Activated gamma-delta T cell (primary cell): ENCODE measurements at regions not wholly inside any gene's neighbourhood (a gene's known extent, or its start where the extent isn't known, plus 50 kb on each side); places are given as distances from the start of the nearest gene placed in this dataset.
"Not testable (repeated sequence)": the region's sequence is repeated elsewhere in the genome, so short reads cannot be mapped to it uniquely, and the experiment has no call there.

Experiments used
- DNase-seq: peaks from one replicate; lab custom pipeline; 2025; lab: John Stamatoyannopoulos, UW

- not testable (repeated sequence) for DNase-seq
Measured at GRCh38 chr9:39566782-39567181, 211.3 kb downstream of the SPATA31A1 start.

- not testable (repeated sequence) for DNase-seq
Measured at GRCh38 chr9:39567396-39567795, 211.9 kb downstream of the SPATA31A1 start.

- not testable (repeated sequence) for DNase-seq
Measured at GRCh38 chr9:39568900-39569299, 213.4 kb downstream of the SPATA31A1 start.

GRCh38 chr9:39573024-39574022, 217.9 kb downstream of the SPATA31A1 start:
- not testable (repeated sequence) for DNase-seq

GRCh38 chr9:39579000-39579399, 223.5 kb downstream of the SPATA31A1 start:
- DNase-seq, result not testable (repeated sequence)

GRCh38 chr9:39581296-39581695, 225.8 kb downstream of the SPATA31A1 start:
- DNase-seq, result not testable (repeated sequence)

GRCh38 chr9:39582677-39583412, 227.4 kb downstream of the SPATA31A1 start:
- DNase-seq, result not testable (repeated sequence)

- DNase-seq, result not testable (repeated sequence)
Measured at GRCh38 chr9:39583413-39583747, 227.9 kb downstream of the SPATA31A1 start.

GRCh38 chr9:39585233-39585632, 229.8 kb downstream of the SPATA31A1 start:
- not testable (repeated sequence) for DNase-seq

GRCh38 chr9:39587844-39588499, 232.5 kb downstream of the SPATA31A1 start:
- no peak for DNase-seq

GRCh38 chr9:39588500-39589137, 233.2 kb downstream of the SPATA31A1 start:
- DNase-seq, result no peak

GRCh38 chr9:39604089-39604488, 248.6 kb downstream of the SPATA31A1 start:
- DNase-seq, result not testable (repeated sequence)

- not testable (repeated sequence) for DNase-seq
Measured at GRCh38 chr9:39611449-39612231, 256.2 kb downstream of the SPATA31A1 start.

- DNase-seq, result not testable (repeated sequence)
Measured at GRCh38 chr9:39616480-39616879, 261.0 kb downstream of the SPATA31A1 start.

- not testable (repeated sequence) for DNase-seq
Measured at GRCh38 chr9:39624048-39624447, 268.6 kb downstream of the SPATA31A1 start.

GRCh38 chr9:39632071-39632470, 276.6 kb downstream of the SPATA31A1 start:
- DNase-seq, result not testable (repeated sequence)

GRCh38 chr9:39649029-39649428, 293.6 kb downstream of the SPATA31A1 start:
- not testable (repeated sequence) for DNase-seq

GRCh38 chr9:39656960-39657603, 301.6 kb downstream of the SPATA31A1 start:
- DNase-seq, result not testable (repeated sequence)

- DNase-seq, result not testable (repeated sequence)
Measured at GRCh38 chr9:39663020-39663419, 307.6 kb downstream of the SPATA31A1 start.

- DNase-seq, result not testable (repeated sequence)
Measured at GRCh38 chr9:39663713-39664112, 308.2 kb downstream of the SPATA31A1 start.
